Heart left ventricle (tissue), 13 donors: ENCODE measurements at regions not wholly inside any gene's neighbourhood (a gene's known extent, or its start where the extent isn't known, plus 50 kb on each side); places are given as distances from the start of the nearest gene placed in this dataset.

Experiments
- CTCF ChIP-seq, 12 donors: fragments of 200-600 bp; sonication (generic) in 4 of 12; IDR thresholded peaks; one replicate each; pipeline versions ENCODE4 v1.5.0 to v1.8.0; 2018 to 2022; ENCODE audit warnings: antibody characterized with exemption in 12 of 12, mild to moderate bottlenecking in 5 of 12
- POLR2A ChIP-seq, 2 donors: fragments of 450-650 bp; IDR thresholded peaks; one replicate each; pipeline ENCODE4 v1.6.1; 2017; ENCODE audit warnings: antibody characterized with exemption in 2 of 2, mild to moderate bottlenecking in 2 of 2, moderate library complexity in 2 of 2
- donor health status: ischemic (EF 13 %, LVEDD 7.1; RV severe dilation, severe dysfunction).
- donor health status: DM: no; HTN: yes; CAD: no.
- donor health status: DM: no; HTN: no; CAD: no.
- donor health status: ischemic (EF 25% LVEDD 6.9; RV normal size, moderate dysfunction).
- donor health status: ischemic (EF 25% LVEDD 5.7; RV mildly dilated, moderate dysfunction).
- donor health status: ischemic (EF 35%, LVEDD 5.7; RV mildly dilated, moderate dysfunction).
- donor health status: nonischemic (EF 11% LVEDD 7.7; RV severe dilation, severe dysfunction).
- donor health status: DM: yes; HTN: yes; CAD: no.
- donor health status: PGD.
- donor health status: ischemic (EF 29% LVEDD 5.4; RV normal size, mild dysfunction).
- donor health status: nonischemic (EF 23%, LVEDD 6.1; RV moderate dilation, normal function).

GRCh38 chr11:116426761-116427160 is 346.0 kb downstream of the BUD13 start:
- TF ChIP-seq CTCF (IDR thresholded peaks at IDR 0.05) (no peak), POLR2A (IDR thresholded peaks at IDR 0.05) (no peak)
